ENCODE measurements at regions not wholly inside any gene's neighbourhood (a gene's known extent, or its start where the extent isn't known, plus 50 kb on each side); places are given as distances from the start of the nearest gene placed in this dataset.
A peak's percentile ranks its signal among the peaks of the same experiment; 100 is the strongest.

DNA sequence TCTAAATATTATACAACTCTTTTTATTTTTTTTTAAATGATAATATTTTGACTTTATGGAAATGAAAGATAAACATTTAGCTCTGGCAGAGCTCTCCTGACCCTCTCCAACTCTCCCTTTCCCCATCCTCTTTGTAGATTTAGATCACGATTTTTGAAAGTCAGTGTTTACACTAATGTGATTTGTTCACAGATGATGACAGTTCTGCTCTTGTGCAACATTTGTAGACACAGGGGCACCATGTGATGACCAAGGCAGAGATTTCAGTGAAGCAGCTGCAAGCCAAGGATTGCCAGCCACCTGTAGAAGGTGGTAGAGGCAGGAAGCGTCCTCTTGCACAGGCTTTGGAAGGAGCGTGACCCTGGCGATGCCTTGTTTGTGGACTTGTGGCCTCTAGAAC is 483.2 kb downstream of the QKI start:
- Histone ChIP-seq H3K4me2 (ENCODE audit: low read depth, low read length) (no peak overlapping the region), H3K9me3 (ENCODE audit: low read length) (peaks cover 4% of the 10 kb centered on the region; the same call in 1 of the 2 replicates), H3K36me3 (replicated peaks in 1 of 2; ENCODE audit: control insufficient read depth in 1 of 2, insufficient read depth in 2 of 2, low read length in 2 of 2) (no peaks in the 10 kb centered on the region), H3K27me3 (ENCODE audit: control insufficient read depth in 1 of 2, insufficient read depth in 2 of 2, low read length in 2 of 2) (no peaks in the 10 kb centered on the region), H3K9ac (ENCODE audit: insufficient read depth, low read depth, low read length) (no peak overlapping the region), H3K27ac (ENCODE audit: extremely low read length, insufficient read depth, low read length) (no peak overlapping the region), H2AFZ (ENCODE audit: low read length) (no peak overlapping the region), H3K4me3 (replicated peaks in 1 of 3; ENCODE audit: insufficient read depth in 1 of 3, low read depth in 2 of 3, low read length in 3 of 3) (no peak overlapping the region), H4K20me1 (ENCODE audit: insufficient read depth, low read length) (no peaks in the 10 kb centered on the region), H3K4me1 (ENCODE audit: insufficient read depth, low read length) (no peaks in the 10 kb centered on the region), H3K79me2 (ENCODE audit: insufficient read depth, low read length) (no peaks in the 10 kb centered on the region)
- FAIRE-seq: no peak
- no peak for ATAC-seq
- ChIA-PET POLR2A (no interaction called here), CTCF (ENCODE audit: low intra/inter-chr PET ratio, low total read pairs) (no interaction called here)
- WGBS (ENCODE audit: low lambda C conversion rate): 6% methylated on average over 4 of the region's 4 CpGs
- TF ChIP-seq, protein P1, sequence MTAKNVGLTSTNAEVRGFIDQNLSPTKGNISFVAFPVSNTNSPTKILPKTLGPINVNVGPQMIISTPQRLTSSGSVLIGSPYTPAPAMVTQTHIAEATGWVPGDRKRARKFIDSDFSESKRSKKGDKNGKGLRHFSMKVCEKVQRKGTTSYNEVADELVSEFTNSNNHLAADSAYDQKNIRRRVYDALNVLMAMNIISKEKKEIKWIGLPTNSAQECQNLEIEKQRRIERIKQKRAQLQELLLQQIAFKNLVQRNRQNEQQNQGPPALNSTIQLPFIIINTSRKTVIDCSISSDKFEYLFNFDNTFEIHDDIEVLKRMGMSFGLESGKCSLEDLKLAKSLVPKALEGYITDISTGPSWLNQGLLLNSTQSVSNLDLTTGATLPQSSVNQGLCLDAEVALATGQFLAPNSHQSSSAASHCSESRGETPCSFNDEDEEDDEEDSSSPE (CRISPR knock-in tag; IDR thresholded peaks at IDR 0.05): no peak
- TF ChIP-seq CEBPB (IDR thresholded peaks at IDR 0.05; ENCODE audit: borderline replicate concordance, low read depth, low read length) (0 out of 2 replicates have a peak, but pooled peaks have one; percentile 25), PAF1 (CRISPR knock-in tag; IDR thresholded peaks at IDR 0.05) (no peak), HOXA3 (CRISPR knock-in tag; IDR thresholded peaks at IDR 0.05) (no peak), ZNF768 (CRISPR knock-in tag; IDR thresholded peaks at IDR 0.05) (no peak), FOXA1 (IDR thresholded peaks at IDR 0.05) (no peak), FOXA1 (CRISPR knock-in tag; IDR thresholded peaks at IDR 0.05) (0 out of 2 replicates have a peak, but pooled peaks have one; percentile 21)
- intact Hi-C loops (cut with micrococcal nuclease; ENCODE audit: unreplicated experiment) (no loop called here), in situ Hi-C loops (cut with HindIII; ENCODE audit: extremely low pct_ligation_motif_present, low pct_unique_long_range_greater_than_20kb) (no loop called here)
- DNase-seq (ENCODE audit: low spot score): no peak
- BruUV-seq (replicated peaks): no TSS peak

DNA sequence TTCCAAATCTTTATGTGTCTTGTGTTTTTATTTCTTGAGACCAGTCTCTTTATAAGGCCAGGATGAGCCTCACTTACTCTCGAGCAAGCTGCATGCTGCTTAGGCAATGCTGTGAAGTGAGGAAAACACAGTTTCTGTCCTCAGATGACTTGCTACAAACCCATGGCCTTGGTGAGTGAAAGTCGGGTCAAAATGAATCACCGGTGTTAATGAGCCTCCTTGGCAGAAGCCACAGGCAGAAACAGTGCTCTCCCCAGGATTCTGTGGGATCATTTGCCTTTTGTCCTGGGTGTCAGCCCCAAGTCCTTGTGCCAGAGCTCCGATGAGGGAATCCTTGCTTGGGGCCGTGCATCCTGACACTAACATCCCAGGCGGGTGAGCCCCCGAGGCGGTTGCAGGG is 482.5 kb downstream of the QKI start:
- no TSS peak for BruUV-seq (replicated peaks)
- Histone ChIP-seq H3K27me3 (ENCODE audit: control insufficient read depth in 1 of 2, insufficient read depth in 2 of 2, low read length in 2 of 2) (no peaks in the 10 kb centered on the region), H3K9ac (ENCODE audit: insufficient read depth, low read depth, low read length) (no peak overlapping the region), H2AFZ (ENCODE audit: low read length) (no peak overlapping the region), H3K4me3 (replicated peaks in 1 of 3; ENCODE audit: insufficient read depth in 1 of 3, low read depth in 2 of 3, low read length in 3 of 3) (no peak overlapping the region), H3K9me3 (ENCODE audit: low read length) (peaks cover 4% of the 10 kb centered on the region; the same call in 1 of the 2 replicates), H3K4me2 (ENCODE audit: low read depth, low read length) (no peak overlapping the region), H3K27ac (ENCODE audit: extremely low read length, insufficient read depth, low read length) (no peak overlapping the region), H3K36me3 (replicated peaks in 1 of 2; ENCODE audit: control insufficient read depth in 1 of 2, insufficient read depth in 2 of 2, low read length in 2 of 2) (no peaks in the 10 kb centered on the region), H4K20me1 (ENCODE audit: insufficient read depth, low read length) (no peaks in the 10 kb centered on the region), H3K79me2 (ENCODE audit: insufficient read depth, low read length) (no peaks in the 10 kb centered on the region), H3K4me1 (ENCODE audit: insufficient read depth, low read length) (no peaks in the 10 kb centered on the region)
- 61% methylated on average over 8 of the region's 8 CpGs for WGBS (ENCODE audit: low lambda C conversion rate)
- intact Hi-C loops (cut with micrococcal nuclease; ENCODE audit: unreplicated experiment): no loop called here
- TF ChIP-seq ZNF468 (CRISPR knock-in tag; IDR thresholded peaks at IDR 0.05): no peak
- no peak for TF ChIP-seq GFI1 (CRISPR knock-in tag; IDR thresholded peaks at IDR 0.05; ENCODE audit: borderline replicate concordance)
- FAIRE-seq: no peak
- no peak for ATAC-seq
- CTCF ChIA-PET (ENCODE audit: low intra/inter-chr PET ratio, low total read pairs): no interaction called here
- in situ Hi-C loops (cut with HindIII; ENCODE audit: extremely low pct_ligation_motif_present, low pct_unique_long_range_greater_than_20kb): no loop called here
- POLR2A ChIA-PET: no interaction called here
- DNase-seq (ENCODE audit: low spot score): no peak

Data from HepG2 (cell line).